Left lung (tissue), 4 donors: ENCODE measurements at regions not wholly inside any gene's neighbourhood (a gene's known extent, or its start where the extent isn't known, plus 50 kb on each side); places are given as distances from the start of the nearest gene placed in this dataset.

Experiments
- ATAC-seq: fragments of 200-7000 bp; cut with Tn5 transposase; one replicate; pipeline ENCODE4 v1.9.1; 2020; ENCODE audit warnings: moderate library complexity
- DNase-seq, 4 donors: peaks; one replicate each; pipeline ENCODE4 v3.0.0-alpha.2; 2013 to 2020
- H3K27ac ChIP-seq, 2 donors: fragments of 200-600 bp; sonication (generic) in 1 of 2; one replicate each; pipeline versions ENCODE4 v1.5.0 to v1.8.0; 2020 to 2021
- H3K27me3 ChIP-seq, 2 donors: fragments of 200-600 bp; sonication (generic) in 1 of 2; one replicate each; pipeline versions ENCODE4 v1.5.0 to v1.8.0; 2020 to 2021
- H3K36me3 ChIP-seq, 2 donors: fragments of 200-600 bp; sonication (generic) in 1 of 2; one replicate each; pipeline versions ENCODE4 v1.5.0 to v1.8.0; 2020 to 2021
- H3K4me1 ChIP-seq, 2 donors: fragments of 200-600 bp; one replicate each; pipeline ENCODE4 v1.8.0; 2021
- H3K4me3 ChIP-seq, 2 donors: fragments of 200-600 bp; sonication (generic) in 1 of 2; one replicate each; pipeline versions ENCODE4 v1.5.0 to v1.8.0; 2020 to 2021; ENCODE audit warnings: mild to moderate bottlenecking in 1 of 2
- H3K9me3 ChIP-seq, 2 donors: fragments of 200-600 bp; sonication (generic) in 1 of 2; one replicate each; pipeline versions ENCODE4 v1.5.0 to v1.8.0; 2020 to 2021
- CTCF ChIP-seq, 2 donors: fragments of 200-600 bp; sonication (generic) in 1 of 2; IDR thresholded peaks; one replicate each; pipeline versions ENCODE4 v1.5.0 to v1.8.0; 2021; ENCODE audit warnings: antibody characterized with exemption in 2 of 2
- intact Hi-C, 2 donors: fragments of 100-400 bp; cut with DNase I; formaldehyde crosslinking; loops; one replicate each; pipeline versions ENCODE4 v1.11.2 to v1.14.2; 2022
- donor health status: DM: no; HTN: yes; CAD: no.
- donor health status: DM: no; HTN: no; CAD: no.

GRCh38 chr9:107539427-107540163 lies 50.0 kb upstream of the KLF4 start:
- H3K27ac ChIP-seq = no peak overlapping the region
- intact Hi-C loops = no loop called here
- H3K27me3 ChIP-seq = no peaks in the 10 kb centered on the region
- H3K4me1 ChIP-seq = peaks cover 0 to 5% of the 10 kb centered on the region in 2 donors
- H3K36me3 ChIP-seq = no peaks in the 10 kb centered on the region
- no peak overlapping the region for H3K4me3 ChIP-seq
- DNase-seq = no peak
- no peak for ATAC-seq
- no peak for TF ChIP-seq CTCF (IDR thresholded peaks at IDR 0.05)
- no peaks in the 10 kb centered on the region for H3K9me3 ChIP-seq
